NCI-H2196 (cell line): ENCODE measurements at regions not wholly inside any gene's neighbourhood (a gene's known extent, or its start where the extent isn't known, plus 50 kb on each side); places are given as distances from the start of the nearest gene placed in this dataset.
"Not testable (repeated sequence)": the region's sequence is repeated elsewhere in the genome, so short reads cannot be mapped to it uniquely, and the experiment has no call there.

Source experiments
- DNase-seq: peaks from one replicate; lab custom pipeline; 2025; ENCODE audit not compliant: unreplicated experiment; lab: John Stamatoyannopoulos, UW

DNA sequence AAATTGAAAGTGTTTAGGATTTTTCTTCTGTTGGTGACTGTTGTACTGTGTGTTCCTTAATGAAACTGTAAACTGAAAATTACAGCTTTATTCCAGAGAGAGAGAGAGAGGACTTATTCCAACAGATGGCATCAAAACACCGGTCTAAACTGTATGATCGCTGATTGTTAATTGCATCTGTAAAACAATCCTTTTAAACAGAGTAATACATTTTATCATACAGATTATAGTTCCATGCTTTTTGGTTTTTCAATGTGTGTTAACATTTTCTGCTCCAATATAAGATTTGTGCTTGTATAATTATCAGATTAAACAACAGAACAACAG lies 289.7 kb upstream of the DNAJC19 start:
- no peak for DNase-seq

DNA sequence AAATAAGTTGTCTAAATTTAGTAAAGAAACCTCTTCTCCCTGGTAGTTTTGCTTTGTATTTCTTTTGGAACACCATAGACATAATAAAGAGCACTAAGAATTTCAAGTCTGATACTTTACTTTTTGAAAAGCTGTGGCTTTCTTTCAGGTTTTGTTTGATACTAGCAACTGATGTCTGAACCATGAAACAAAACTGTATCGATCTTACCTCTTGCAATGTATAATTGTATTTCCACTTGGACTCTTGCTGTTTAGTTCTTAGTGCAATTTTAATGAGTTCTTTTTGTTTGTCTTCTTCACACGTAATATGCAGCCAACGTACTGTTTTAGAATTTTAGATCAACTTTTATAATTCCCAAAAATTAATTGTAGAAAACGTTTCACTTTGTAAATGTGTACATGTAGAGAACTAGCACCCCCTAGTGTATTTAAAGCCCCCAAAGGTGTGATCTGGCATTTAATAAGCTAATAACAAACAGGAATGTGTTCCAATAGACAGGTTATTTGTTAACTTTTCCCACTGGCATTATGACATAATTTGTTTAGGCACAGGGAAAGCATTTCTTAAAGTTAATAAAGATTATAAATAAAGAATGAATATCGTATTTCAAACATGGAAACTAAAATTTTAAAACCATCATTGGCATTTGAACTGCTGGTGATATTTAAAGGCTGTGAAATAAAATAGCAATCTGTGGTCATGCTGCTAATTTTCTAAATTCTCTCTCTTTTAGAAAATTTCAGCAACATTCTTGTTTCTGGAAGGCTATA lies 289.1 kb upstream of the DNAJC19 start:
- DNase-seq, result no peak

DNA sequence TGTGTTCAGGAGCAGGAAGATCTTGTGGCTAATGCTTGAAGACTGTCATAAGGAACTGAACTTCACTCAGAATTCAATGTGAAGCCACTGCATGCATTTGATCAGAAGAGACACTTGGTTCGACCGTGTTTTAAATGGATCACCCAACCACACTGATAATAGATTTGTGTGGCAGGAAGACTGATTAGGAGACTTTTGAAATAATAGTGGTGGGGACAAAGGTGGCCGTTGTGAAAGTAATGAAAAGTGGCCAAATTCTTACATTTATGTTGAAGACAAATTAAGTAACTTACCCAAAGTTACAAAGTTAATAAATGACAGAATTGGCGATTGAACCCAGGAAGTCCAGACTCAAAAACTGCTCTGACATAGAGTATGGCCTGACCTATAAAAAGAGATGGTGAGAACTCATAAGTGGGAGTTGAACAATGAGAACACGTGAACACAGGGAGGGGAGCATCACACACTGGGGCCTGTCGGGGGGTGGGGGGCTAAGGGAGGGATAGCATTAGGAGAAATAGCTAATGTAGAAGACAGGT lies 286.9 kb upstream of the DNAJC19 start:
- no peak for DNase-seq

DNA sequence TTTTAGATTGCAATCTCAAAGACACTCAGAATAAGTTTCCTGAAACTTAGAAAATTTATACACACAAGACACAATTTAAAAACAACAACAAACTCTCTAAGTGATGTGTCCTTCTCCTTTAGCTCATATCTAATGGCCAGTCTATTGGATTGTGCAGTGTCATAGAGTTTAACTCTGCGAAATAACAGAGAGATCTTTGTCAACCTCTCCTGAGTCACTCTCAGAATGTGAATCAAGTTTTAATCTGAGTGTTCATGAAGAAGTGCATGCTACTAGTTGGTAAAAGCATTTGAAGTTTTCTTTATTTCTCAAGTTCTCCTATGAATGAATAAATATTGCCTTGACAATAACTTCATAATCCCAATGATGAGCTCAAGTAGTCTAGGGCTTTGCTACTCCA lies 284.5 kb upstream of the DNAJC19 start:
- DNase-seq, result no peak

- DNase-seq, result no peak
Measured at GRCh38 chr3:181267312-181267711, 277.8 kb upstream of the DNAJC19 start.

DNA sequence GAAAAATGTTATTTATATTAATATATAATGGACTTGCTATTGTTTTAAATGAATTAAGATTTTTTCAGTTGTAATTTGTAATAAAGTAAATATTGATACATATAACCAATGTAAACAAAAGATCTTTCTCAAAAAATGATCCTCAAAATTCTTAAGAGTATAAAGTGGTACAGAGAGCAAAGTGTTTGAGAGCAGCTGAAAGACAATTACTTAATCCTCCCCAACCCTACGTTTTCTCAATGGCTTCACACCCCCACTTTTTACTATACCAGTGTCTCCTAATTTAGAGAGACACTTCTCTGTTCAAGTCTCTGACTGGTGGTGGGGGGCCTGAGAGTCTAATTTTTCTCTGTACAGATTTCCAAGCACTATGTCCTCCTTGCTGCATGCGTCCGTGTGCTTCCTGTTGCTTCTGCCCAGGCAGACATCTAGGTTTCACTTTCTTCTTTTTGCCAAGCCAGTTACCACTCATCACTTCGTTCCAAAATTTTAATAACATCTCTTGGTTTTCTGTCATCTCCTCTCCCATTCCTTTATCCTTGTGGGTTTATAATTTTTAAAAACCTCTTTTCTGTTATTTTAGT lies 276.3 kb upstream of the DNAJC19 start:
- no peak for DNase-seq

DNA sequence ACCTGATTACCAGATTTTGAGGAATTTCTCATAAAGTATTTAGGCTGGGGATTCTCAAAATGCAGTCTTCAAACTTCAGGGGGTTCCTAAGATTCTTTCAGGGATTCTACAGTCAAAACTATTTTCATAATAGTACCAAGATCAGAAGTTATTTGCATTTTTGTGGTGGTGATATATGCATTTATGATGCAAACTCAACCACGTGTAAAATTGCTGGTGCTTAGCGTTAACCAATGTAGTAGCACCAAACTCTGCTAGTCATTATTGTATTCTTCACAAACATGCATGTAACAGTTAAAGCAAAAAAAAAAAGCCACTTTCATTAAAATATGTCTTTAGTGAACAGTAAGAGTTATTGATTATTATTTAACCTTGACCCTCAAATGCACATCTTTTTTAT lies 274.9 kb upstream of the DNAJC19 start:
- DNase-seq, result no peak

- no peak for DNase-seq
Measured at GRCh38 chr3:181253796-181254195, 264.3 kb upstream of the DNAJC19 start.

- DNase-seq, result no peak
Measured at GRCh38 chr3:181252631-181253030, 263.1 kb upstream of the DNAJC19 start.

DNA sequence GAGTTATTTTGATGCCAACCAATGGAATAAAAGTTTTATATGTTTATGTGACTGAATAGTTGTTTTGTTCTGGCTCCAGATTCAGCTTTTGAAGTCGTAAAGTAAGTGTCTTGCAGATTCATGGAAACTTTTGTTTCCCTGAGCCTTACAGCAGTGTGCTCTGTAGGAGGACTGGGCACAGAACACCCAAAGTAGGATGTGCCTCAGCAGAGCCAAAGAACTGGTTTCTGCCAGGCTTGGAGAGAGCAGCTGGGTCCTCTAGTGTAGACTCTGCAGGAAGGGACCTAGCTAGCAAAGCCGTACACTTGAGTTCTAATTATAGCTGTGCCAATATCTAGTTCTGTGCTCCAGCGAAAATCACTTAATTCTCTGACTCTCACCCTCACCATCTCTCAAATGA lies 261.2 kb upstream of the DNAJC19 start:
- no peak for DNase-seq

- no peak for DNase-seq
Measured at GRCh38 chr3:181239441-181239840, 249.9 kb upstream of the DNAJC19 start.

DNA sequence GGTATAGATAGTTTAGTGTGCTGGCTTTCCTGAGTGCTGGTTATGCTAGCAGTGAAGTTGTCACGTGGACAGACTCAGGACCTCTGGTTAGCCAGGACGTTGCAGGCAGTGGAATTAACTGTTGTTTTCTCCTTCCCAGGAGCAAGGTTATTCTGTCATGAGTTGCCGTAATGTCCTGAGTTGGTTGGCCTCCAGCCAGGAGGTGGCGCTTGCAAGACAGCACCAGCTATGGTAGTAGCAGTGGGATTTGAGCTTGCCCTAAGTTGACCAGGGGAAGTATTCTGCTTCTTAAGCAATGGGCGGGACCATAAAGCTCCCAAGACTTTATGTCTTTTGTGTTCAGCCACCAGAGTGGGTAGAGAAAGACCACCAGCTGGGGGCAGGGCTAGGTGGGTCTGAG lies 240.7 kb upstream of the DNAJC19 start:
- no peak for DNase-seq

GRCh38 chr3:181213347-181213746 lies 223.8 kb upstream of the DNAJC19 start:
- DNase-seq, result no peak

DNA sequence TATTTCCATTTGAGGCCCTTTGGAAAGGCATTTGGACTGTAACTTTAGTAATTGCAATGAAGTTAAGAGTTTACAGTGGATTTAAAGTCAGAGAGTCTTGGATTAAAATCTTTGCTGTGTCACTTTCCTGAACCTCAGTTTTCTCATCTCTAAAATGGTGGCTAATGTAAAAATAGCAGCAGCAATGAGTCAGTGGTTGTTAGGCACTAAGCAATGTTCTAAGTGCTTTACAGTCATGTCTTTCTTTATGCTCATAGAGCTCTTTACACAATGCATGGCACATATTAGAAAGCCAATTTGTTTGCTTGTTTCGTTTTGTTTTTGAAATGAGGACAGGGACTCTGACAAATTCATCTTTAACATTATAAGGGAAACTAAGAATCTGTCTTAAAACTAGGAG lies 222.7 kb upstream of the DNAJC19 start:
- no peak for DNase-seq

DNA sequence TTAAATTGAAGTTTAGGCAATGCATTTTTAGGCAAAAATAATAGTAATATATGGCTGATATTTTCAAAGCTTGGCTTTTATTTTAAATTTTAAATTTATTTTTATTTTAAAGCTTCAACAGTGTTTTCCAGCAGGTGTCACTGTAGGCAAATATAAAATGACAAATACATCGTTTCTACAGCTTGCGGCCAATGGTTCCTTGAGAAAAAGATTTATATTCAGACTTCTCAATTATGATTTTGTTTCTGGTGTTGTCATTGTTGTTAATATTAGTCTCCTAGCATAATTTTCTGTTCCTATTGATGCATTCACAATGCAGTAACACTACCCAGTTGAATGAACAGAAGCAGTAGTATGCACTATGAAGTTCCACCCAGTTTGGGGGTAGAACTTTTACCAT lies 220.7 kb upstream of the DNAJC19 start:
- DNase-seq, result peak; percentile 56

GRCh38 chr3:181189556-181189955 lies 200.0 kb upstream of the DNAJC19 start:
- no peak for DNase-seq

- DNase-seq, result no peak
Measured at GRCh38 chr3:181183764-181184163, 194.2 kb upstream of the DNAJC19 start.

DNA sequence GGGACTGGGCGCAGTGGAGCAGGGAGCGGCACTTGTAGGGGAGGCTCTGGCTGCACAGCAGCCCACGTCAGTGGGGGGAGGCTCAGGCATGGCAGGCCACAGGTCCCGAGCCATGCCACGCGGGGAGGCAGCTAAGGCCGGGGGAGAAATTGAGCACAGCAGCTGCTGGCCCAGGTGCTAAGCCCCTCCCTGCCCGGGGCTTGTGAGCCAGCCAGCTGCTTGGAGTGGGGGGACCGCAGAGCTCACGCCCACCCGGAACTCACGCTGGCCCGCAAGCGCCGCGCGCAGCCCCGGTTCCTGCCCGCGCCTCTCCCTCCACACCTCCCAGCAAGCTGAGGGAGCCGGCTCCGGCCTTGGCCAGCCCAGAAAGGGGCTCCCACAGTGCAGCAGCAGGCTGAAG lies 193.5 kb upstream of the DNAJC19 start:
- DNase-seq, result not testable (repeated sequence)

DNA sequence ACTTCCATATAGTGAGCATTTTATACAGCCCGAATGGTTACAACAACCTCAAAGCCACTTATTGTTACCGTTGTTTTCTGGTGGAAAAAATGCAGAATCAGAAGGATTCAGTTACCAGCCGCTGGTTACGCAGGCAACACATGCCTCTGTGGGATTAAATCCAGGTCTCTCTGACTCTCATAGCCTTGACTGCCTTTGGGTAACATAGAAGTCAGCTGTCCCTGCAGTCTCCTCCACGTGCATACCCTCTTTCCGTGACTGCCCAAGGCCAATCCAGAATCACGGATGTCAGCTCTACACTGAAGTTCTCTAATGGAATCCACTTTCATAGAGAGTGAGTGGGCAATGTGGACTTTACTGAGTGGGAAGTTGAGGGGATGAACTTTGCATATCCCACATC lies 189.5 kb upstream of the DNAJC19 start:
- no peak for DNase-seq

GRCh38 chr3:181176601-181177000 lies 187.1 kb upstream of the DNAJC19 start:
- peak; percentile 88 for DNase-seq

DNA sequence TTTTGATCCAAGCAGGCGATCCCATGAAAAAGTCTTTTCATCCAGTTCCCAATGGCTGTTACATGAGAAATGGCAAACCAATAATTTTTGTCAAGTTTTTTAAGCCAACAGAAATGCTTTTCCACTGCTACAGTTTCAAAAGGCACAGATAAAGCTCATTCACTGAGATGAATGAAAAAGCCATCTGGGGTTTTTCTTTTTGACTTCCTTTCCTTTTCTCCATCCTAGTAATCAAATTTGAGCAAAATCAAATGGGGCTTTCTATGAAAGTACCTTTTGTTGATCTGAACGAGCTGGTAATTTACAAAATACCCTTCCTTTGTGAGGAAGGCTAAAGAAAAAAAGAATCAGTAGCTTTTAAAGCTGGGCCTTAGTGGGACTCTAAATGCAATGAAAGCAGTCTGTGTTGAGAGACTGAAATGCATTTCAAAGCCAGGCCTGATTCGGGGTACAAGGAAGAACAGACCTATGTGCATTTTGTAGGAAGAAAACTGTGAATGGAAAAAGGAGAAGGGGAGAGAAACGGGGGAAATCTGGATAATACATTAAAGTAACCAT lies 185.2 kb upstream of the DNAJC19 start:
- no peak for DNase-seq

DNA sequence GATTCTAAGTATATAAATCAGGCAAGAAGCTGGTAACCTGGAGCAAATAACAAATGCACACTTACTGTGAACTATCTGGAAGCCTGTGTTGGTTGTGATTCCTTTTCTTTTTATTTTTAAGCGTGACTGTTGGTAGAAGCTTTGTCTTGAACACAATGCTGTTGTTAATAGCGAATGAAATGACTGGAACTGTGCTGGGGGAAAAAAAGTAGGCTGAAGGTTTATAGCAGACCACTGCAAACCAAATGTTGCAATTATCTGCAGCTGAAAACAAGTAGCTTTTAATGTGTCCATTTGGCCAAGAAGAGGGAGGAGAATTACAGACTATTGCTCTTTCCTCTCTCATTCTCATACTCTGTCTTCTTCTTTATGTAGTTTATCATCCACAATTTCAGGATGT lies 184.5 kb upstream of the DNAJC19 start:
- DNase-seq, result no peak

DNA sequence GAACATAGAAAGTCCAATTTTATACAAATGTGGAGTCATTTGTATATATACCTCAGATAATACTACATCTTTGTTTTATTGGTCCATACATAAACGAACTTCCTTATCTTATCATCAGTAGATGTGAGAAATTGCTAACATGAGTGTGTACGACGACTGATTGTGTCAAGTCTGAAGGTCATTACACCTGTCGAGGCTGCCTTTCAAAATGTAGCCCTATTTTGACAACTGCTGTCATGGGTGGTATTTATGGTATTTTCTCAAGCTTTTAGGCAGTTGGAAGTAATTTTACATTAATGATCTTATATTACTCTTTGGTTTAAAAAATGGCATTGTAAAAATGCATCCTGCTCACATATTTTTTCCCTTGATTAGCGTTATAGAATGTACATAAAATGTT lies 183.7 kb upstream of the DNAJC19 start:
- DNase-seq, result no peak
